Aorta (tissue), 5 donors: ENCODE measurements at regions not wholly inside any gene's neighbourhood (a gene's known extent, or its start where the extent isn't known, plus 50 kb on each side); places are given as distances from the start of the nearest gene placed in this dataset.
"Not testable (repeated sequence)": the region's sequence is repeated elsewhere in the genome, so short reads cannot be mapped to it uniquely, and the experiment has no call there.

Experiments
- ATAC-seq: fragments of 200-7000 bp; cut with Tn5 transposase; one replicate; pipeline ENCODE4 v1.9.1; 2022; ENCODE audit warnings: moderate library complexity; ENCODE audit not compliant: low FRiP score
- DNase-seq, 2 donors: peaks; one replicate each; pipeline ENCODE4 v3.0.0-alpha.2; 2020
- H3K27ac ChIP-seq, 2 donors: one replicate each; pipeline ENCODE4 v1.5.1; 2013; ENCODE audit warnings: low read length in 2 of 2, mild to moderate bottlenecking in 2 of 2, moderate library complexity in 2 of 2, control low read depth in 1 of 2, inconsistent platforms in 1 of 2, low read depth in 1 of 2
- H3K27me3 ChIP-seq, 2 donors: one replicate each; pipeline ENCODE4 v1.6.1; 2013; ENCODE audit warnings: control low read depth in 1 of 2, low read length in 1 of 2, mild to moderate bottlenecking in 1 of 2, moderate library complexity in 1 of 2; ENCODE audit not compliant: insufficient read depth in 2 of 2, control insufficient read depth in 1 of 2
- H3K36me3 ChIP-seq, 2 donors: one replicate each; pipeline ENCODE4 v1.6.1; 2013; ENCODE audit warnings: control low read depth in 1 of 2, low read length in 1 of 2, mild to moderate bottlenecking in 1 of 2; ENCODE audit not compliant: insufficient read depth in 2 of 2, control insufficient read depth in 1 of 2
- H3K4me1 ChIP-seq, 2 donors: one replicate each; pipeline ENCODE4 v1.6.1; 2013; ENCODE audit warnings: low read length in 2 of 2, control low read depth in 1 of 2, mild to moderate bottlenecking in 1 of 2, moderate library complexity in 1 of 2; ENCODE audit not compliant: insufficient read depth in 2 of 2, control insufficient read depth in 1 of 2
- H3K4me3 ChIP-seq, 2 donors: one replicate each; pipeline ENCODE4 v1.5.1; 2013; ENCODE audit warnings: low read length in 2 of 2, control low read depth in 1 of 2, mild to moderate bottlenecking in 1 of 2
- H3K9me3 ChIP-seq: one replicate; pipeline ENCODE4 v1.6.1; 2013; ENCODE audit warnings: mild to moderate bottlenecking, low read length; ENCODE audit not compliant: control insufficient read depth
- WGBS, 2 donors: extraction: QIAGEN DNeasy Blood & Tissue Kit; methylation state at CpG; one replicate each; pipeline ENCODE4 v1.1.7; 2013; 5-methylcytosine and 5-hydroxymethylcytosine counted together
- intact Hi-C, 2 donors: fragments of 100-400 bp; cut with DNase I; formaldehyde crosslinking; loops; one replicate each; pipeline versions ENCODE4 v1.14.2 to v1.15.0; 2022
- donor health status: healthy with polysubstance abuse.
- donor health status: Bipolar disorder and iron deficiency.
- donor health status: DM: no; HTN: no; CAD: no.
- donor health status: DM: no; HTN: no; CAD: no.
- donor health status: DM: yes; HTN: yes; CAD: no.

DNA sequence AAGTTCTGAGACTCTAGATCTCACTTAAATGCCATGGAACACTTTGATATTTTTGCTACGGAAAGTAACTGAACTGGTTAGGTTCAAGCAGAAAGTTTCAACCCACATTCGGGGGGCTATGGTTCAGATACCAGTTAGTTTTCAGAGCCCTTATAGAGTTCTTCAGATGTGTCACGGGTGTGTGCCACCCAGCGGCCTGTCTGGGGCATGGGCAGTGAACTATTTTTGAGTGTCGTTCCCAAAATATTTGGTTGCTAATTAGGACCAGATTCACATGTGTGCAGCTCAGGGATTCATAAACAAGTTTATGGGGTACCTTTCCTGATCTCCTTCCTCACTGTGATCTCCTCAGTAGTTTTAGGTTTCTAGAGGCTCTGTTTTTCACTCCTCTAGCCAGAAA, 271.9 kb downstream of the C7orf25 start:
- intact Hi-C loops: no loop called here
- 86 to 91% methylated on average over 5 of the region's 5 CpGs for WGBS, 2 donors
- DNase-seq: no peak
- no peaks in the 10 kb centered on the region for H3K9me3 ChIP-seq
- no peak overlapping the region for H3K4me3 ChIP-seq
- no peaks in the 10 kb centered on the region for H3K36me3 ChIP-seq
- no peak for ATAC-seq
- no peaks in the 10 kb centered on the region for H3K27me3 ChIP-seq
- no peaks in the 10 kb centered on the region for H3K4me1 ChIP-seq
- H3K27ac ChIP-seq: no peak overlapping the region

DNA sequence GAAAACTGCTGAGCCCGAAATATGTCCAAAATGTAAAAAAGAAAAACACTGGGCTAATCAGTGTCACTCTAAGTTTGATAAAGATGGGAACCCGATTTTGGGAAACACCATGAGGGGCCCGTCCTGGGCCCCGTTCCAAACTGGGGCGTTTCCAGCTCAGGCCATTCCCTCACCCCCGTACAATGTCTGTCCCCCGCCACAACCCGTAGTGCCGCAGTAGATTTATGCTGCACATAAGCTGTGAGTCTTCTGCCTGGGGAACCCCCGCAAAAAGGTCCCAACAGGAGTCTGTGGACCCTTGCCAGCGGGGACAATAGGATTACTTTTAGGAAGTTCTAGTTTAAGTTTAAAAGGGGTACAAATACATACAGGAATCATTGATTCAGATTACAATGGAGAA, 275.5 kb downstream of the C7orf25 start:
- H3K27ac ChIP-seq, H3K4me1 ChIP-seq, H3K9me3 ChIP-seq, ATAC-seq, intact Hi-C loops, H3K27me3 ChIP-seq, H3K4me3 ChIP-seq, H3K36me3 ChIP-seq: not testable (repeated sequence)
- peak in 1 of 2 donors; percentile 39 for DNase-seq
- 43 to 57% methylated on average over 11 of the region's 11 CpGs for WGBS, 2 donors

DNA sequence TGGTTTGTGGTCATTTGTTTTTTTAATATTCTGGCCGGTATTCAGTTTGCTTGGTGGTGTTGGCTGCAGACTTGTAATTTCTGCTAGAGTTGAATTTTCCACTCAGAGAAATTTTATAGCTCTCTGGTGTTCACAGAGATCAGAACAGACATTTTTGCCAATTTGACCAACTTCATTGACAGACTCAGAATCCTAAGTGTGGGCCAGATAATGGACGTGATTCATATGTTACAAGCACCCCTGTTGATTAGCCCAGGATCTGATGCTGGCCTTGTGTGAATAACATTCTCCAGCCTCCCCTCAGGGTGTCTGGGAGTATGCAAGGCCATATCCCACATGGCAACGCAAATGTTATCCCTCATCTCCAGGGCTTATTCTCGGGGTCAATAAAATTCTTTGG, 283.8 kb downstream of the C7orf25 start:
- Histone ChIP-seq H3K27ac (no peak overlapping the region), H3K27me3 (no peaks in the 10 kb centered on the region), H3K4me3 (no peak overlapping the region), H3K36me3 (no peaks in the 10 kb centered on the region), H3K4me1 (peaks cover 2 to 3% of the 10 kb centered on the region in 2 donors), H3K9me3 (no peaks in the 10 kb centered on the region)
- ATAC-seq (no peak), DNase-seq (no peak)
- WGBS, 2 donors: 19 to 20% methylated on average over 4 of the region's 4 CpGs
- intact Hi-C loops: no loop called here

DNA sequence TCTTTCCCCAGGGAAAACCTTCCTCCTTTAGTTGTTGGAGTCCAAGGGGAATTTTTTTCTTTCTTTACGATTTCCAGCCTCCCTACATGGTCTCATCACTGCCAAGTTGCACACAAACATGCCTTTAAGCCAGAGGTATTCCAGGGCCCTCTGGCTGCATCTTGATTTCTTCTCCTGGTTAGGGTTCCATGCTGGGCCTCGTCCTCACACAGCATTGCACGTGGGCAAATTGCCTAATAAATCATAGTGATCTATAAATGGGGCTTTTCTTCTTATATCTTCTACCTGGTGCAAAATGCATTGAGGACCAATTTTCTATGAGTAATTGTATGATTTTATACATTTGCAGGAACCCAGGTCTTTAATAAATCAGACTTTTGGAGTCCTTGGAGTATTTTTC, 284.2 kb downstream of the C7orf25 start:
- no peak overlapping the region for H3K27ac ChIP-seq
- H3K4me1 ChIP-seq: peaks cover 2 to 3% of the 10 kb centered on the region in 2 donors
- H3K9me3 ChIP-seq: no peaks in the 10 kb centered on the region
- no peak for ATAC-seq
- no peaks in the 10 kb centered on the region for H3K27me3 ChIP-seq
- DNase-seq: no peak
- H3K4me3 ChIP-seq: no peak overlapping the region
- H3K36me3 ChIP-seq: no peaks in the 10 kb centered on the region
- intact Hi-C loops: no loop called here
- 0 to 9% methylated on average over 3 of the region's 3 CpGs for WGBS, 2 donors

DNA sequence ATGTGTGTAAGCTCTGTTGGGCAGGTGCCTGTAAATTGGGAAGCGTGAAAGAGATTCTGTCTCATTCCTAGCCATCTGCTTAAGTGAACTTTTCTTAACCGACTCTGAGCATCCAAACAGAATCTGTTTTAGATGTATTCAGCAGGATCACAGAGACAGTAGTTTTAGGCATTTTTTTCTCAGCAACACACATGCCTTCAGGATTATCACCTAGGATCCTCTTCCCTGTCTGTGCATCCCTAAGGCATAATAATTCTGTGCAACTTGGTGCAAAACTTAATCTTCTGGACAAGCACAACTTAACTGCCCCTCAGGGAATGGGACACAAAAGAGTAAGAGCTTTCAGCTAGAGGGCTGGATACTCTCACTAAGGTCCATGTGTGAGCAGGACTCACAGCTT, 284.8 kb downstream of the C7orf25 start:
- DNase-seq (no peak), ATAC-seq (no peak)
- no peaks in the 10 kb centered on the region for H3K9me3 ChIP-seq
- intact Hi-C loops: no loop called here
- H3K4me1 ChIP-seq: peaks cover 2 to 3% of the 10 kb centered on the region in 2 donors
- no peaks in the 10 kb centered on the region for H3K27me3 ChIP-seq
- H3K36me3 ChIP-seq: no peaks in the 10 kb centered on the region
- H3K27ac ChIP-seq: no peak overlapping the region
- 87 to 89% methylated on average over 2 of the region's 2 CpGs for WGBS, 2 donors
- H3K4me3 ChIP-seq: no peak overlapping the region

DNA sequence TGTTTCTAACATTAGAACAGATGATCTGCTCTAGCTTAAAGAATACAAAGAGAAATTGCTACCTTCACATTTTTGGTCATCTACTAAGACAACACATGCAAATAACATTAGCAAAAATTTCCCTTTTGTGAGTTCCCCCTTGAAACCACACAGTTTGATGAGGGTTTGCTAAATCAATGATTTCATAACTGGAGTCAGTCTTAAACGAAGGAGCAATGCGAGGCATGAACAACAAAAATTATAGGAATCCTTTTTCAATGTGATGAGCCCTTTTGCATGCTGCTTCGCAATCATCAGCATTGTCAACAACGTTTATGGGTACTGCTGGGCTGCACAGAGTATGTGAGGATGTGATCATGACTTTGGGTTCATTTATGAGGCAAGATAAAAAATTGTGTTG, 286.4 kb downstream of the C7orf25 start:
- Histone ChIP-seq H3K27me3 (no peaks in the 10 kb centered on the region), H3K36me3 (no peaks in the 10 kb centered on the region), H3K4me1 (peaks cover 2 to 3% of the 10 kb centered on the region in 2 donors), H3K4me3 (no peak overlapping the region), H3K27ac (no peak overlapping the region), H3K9me3 (no peaks in the 10 kb centered on the region)
- ATAC-seq: no peak
- intact Hi-C loops: no loop called here
- no peak for DNase-seq
- WGBS, 2 donors: 95 to 96% methylated on average over 4 of the region's 4 CpGs

DNA sequence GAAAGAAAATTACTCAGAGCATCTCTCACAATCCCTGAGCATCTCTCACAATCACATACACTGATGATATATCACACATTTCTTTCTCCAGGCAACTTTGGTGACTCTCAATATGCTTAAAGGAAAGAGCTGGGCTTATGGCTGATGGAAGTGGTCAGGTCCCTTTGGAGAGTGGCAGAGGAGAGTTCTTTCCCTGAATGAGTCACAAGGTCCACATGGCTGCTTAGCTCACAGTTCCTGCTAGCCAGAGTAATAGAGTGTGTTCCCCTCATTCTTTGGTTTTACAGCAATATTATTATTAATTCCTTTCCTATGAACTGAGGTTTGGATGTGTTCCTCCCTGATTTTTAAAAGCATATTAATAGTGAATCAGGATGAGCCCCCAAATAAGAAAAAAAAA, 287.4 kb downstream of the C7orf25 start:
- DNase-seq: no peak
- Histone ChIP-seq H3K4me1 (peaks cover 2 to 3% of the 10 kb centered on the region in 2 donors), H3K9me3 (no peaks in the 10 kb centered on the region), H3K36me3 (no peaks in the 10 kb centered on the region), H3K27me3 (no peaks in the 10 kb centered on the region), H3K4me3 (no peak overlapping the region), H3K27ac (no peak overlapping the region)
- intact Hi-C loops: no loop called here
- no peak for ATAC-seq

DNA sequence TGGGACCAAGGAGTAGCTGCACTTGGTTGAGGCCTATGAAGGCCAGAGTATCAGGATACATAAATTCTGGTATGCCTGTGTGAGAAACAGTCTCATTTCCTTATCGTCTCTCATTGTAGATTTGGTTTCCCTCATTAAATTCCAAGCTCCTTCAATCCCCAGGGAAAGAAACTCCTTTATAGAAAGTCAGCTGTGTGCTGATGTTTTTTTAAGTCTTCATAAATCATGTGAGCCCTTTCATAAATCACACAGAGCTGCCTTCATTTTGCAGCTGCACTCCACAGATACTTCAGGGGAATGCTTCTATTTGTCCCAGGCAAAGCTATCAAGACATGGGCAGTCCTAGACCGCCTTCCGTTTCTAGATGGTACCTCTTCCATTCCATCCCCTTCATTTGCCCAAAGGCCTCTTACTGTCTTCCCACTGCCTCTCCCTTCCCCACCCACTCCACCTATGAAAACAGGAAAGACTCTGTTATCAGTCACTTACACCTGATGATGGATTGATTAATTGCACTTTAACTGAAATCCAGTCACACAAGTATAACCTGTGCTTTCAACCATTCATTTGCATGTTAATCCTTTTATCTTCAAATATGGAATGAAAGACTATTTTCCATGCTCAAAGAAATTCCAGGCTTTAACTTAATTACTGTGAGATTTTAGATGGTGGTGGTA, 290.2 kb downstream of the C7orf25 start:
- DNase-seq (no peak), ATAC-seq (no peak)
- WGBS, 2 donors: 31 to 49% methylated on average over 3 of the region's 3 CpGs
- no peak overlapping the region for H3K27ac ChIP-seq
- H3K36me3 ChIP-seq: no peaks in the 10 kb centered on the region
- peaks cover 0 to 2% of the 10 kb centered on the region in 2 donors for H3K4me1 ChIP-seq
- no peak overlapping the region for H3K4me3 ChIP-seq
- H3K27me3 ChIP-seq: no peaks in the 10 kb centered on the region
- no peaks in the 10 kb centered on the region for H3K9me3 ChIP-seq
- intact Hi-C loops: no loop called here

DNA sequence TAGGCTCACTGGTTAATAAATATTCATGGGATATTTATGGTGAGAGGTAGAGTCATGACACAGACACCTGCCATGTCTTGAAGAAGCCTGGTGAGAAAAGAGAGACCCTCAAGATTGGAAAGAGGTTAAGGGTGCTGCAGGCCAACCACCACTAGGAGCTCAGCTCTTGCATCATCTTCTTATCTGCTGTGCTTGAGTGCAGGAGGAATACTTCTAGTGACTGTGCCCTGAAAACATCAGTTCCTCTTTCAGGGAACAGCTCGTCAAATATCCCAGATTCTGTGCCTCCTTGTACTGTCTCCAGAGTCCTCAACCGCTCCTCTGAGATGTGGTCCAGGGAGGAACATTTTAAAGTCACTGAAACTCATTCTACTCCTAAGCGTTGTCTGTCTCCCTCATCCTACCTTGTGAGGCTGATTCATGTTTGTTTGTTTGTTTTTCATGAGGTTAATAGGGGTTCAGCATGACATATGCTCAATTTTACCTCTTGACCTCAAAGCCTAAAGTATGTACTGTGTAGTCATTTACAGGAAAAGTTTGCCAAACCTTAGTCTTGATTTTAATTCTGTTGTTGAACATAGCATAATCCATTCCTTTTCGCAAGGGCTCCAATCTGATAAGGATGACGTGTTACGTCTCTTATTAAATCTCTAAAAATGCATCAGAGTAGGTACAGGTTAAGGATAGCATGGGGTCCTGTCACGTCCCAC, 293.1 kb downstream of the C7orf25 start:
- no peak for ATAC-seq
- no peaks in the 10 kb centered on the region for H3K36me3 ChIP-seq
- H3K27me3 ChIP-seq: no peaks in the 10 kb centered on the region
- H3K9me3 ChIP-seq: no peaks in the 10 kb centered on the region
- H3K4me1 ChIP-seq: peaks cover 0 to under 1% of the 10 kb centered on the region in 2 donors
- no peak overlapping the region for H3K4me3 ChIP-seq
- intact Hi-C loops: no loop called here
- DNase-seq: no peak
- H3K27ac ChIP-seq: no peak overlapping the region
- 96 to 98% methylated on average over 7 of the region's 7 CpGs for WGBS, 2 donors
